ENCODE measurements at regions not wholly inside any gene's neighbourhood (a gene's known extent, or its start where the extent isn't known, plus 50 kb on each side); places are given as distances from the start of the nearest gene placed in this dataset.

GRCh38 chr6:14732844-14733757, 512.8 kb upstream of the JARID2 start:
- CTCF ChIA-PET (ENCODE audit: unreplicated experiment), result no interaction called here
- H4K20me1 ChIP-seq (ENCODE audit: insufficient read depth, low read length), result no peaks in the 10 kb centered on the region
- DNase-seq (ENCODE audit: low spot score), result no peak
- TF ChIP-seq, protein P1, sequence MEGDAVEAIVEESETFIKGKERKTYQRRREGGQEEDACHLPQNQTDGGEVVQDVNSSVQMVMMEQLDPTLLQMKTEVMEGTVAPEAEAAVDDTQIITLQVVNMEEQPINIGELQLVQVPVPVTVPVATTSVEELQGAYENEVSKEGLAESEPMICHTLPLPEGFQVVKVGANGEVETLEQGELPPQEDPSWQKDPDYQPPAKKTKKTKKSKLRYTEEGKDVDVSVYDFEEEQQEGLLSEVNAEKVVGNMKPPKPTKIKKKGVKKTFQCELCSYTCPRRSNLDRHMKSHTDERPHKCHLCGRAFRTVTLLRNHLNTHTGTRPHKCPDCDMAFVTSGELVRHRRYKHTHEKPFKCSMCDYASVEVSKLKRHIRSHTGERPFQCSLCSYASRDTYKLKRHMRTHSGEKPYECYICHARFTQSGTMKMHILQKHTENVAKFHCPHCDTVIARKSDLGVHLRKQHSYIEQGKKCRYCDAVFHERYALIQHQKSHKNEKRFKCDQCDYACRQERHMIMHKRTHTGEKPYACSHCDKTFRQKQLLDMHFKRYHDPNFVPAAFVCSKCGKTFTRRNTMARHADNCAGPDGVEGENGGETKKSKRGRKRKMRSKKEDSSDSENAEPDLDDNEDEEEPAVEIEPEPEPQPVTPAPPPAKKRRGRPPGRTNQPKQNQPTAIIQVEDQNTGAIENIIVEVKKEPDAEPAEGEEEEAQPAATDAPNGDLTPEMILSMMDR (conservative IDR thresholded peaks at IDR 0.05; ENCODE audit: low read length), result no peak
- TF ChIP-seq EZH2phosphoT487 (IDR thresholded peaks at IDR 0.05; ENCODE audit: borderline replicate concordance, low read depth, low read length), result no peak
- no peak overlapping the region for H3K27ac ChIP-seq (ENCODE audit: low read depth, low read length, poor library complexity, severe bottlenecking)
- no peak overlapping the region for H3K4me2 ChIP-seq (ENCODE audit: low read length)
- no TSS peak for BruUV-seq (replicated peaks)
- no peak overlapping the region for H2AFZ ChIP-seq (ENCODE audit: low read length)
- peaks cover 4% of the 10 kb centered on the region; the same call in 1 of the 2 replicates for H3K36me3 ChIP-seq (ENCODE audit: insufficient read depth, low read length)
- H3K4me3 ChIP-seq (ENCODE audit: low read depth, low read length, poor library complexity, severe bottlenecking), result no peak overlapping the region
- no peaks in the 10 kb centered on the region for H3K9me2 ChIP-seq (ENCODE audit: insufficient read depth, low read length)
- H3K4me1 ChIP-seq (ENCODE audit: insufficient read depth, low read length, poor library complexity, severe bottlenecking), result peaks cover 55% of the 10 kb centered on the region
- intact Hi-C loops (cut with micrococcal nuclease; ENCODE audit: unreplicated experiment), result no loop called here
- no peaks in the 10 kb centered on the region for H3K79me2 ChIP-seq (ENCODE audit: insufficient read depth, low read depth, low read length)
- H3K9me3 ChIP-seq (ENCODE audit: low read length), result peaks cover 4% of the 10 kb centered on the region; the same call in 1 of the 2 replicates
- POLR2A ChIA-PET, result no interaction called here

GRCh38 chr6:14734052-14734415, 511.8 kb upstream of the JARID2 start:
- BruUV-seq (replicated peaks), result no TSS peak
- Histone ChIP-seq H2AFZ (ENCODE audit: low read length) (peak overlapping the region; percentile 60; the same call in 1 of the 2 replicates), H3K79me2 (ENCODE audit: insufficient read depth, low read depth, low read length) (no peaks in the 10 kb centered on the region), H3K36me3 (ENCODE audit: insufficient read depth, low read length) (peaks cover 4% of the 10 kb centered on the region; the same call in 1 of the 2 replicates), H3K4me2 (ENCODE audit: low read length) (no peak overlapping the region), H3K9me2 (ENCODE audit: insufficient read depth, low read length) (no peaks in the 10 kb centered on the region), H3K4me1 (ENCODE audit: insufficient read depth, low read length, poor library complexity, severe bottlenecking) (peaks cover 53% of the 10 kb centered on the region), H4K20me1 (ENCODE audit: insufficient read depth, low read length) (no peaks in the 10 kb centered on the region), H3K4me3 (ENCODE audit: low read depth, low read length, poor library complexity, severe bottlenecking) (no peak overlapping the region), H3K9me3 (ENCODE audit: low read length) (peaks cover 4% of the 10 kb centered on the region; the same call in 1 of the 2 replicates), H3K27ac (ENCODE audit: low read depth, low read length, poor library complexity, severe bottlenecking) (no peak overlapping the region)
- CTCF ChIA-PET (ENCODE audit: unreplicated experiment), result no interaction called here
- TF ChIP-seq, protein P1 (conservative IDR thresholded peaks at IDR 0.05; ENCODE audit: low read length), result no peak
- no peak for TF ChIP-seq EZH2phosphoT487 (IDR thresholded peaks at IDR 0.05; ENCODE audit: borderline replicate concordance, low read depth, low read length)
- DNase-seq (ENCODE audit: low spot score), result no peak
- intact Hi-C loops (cut with micrococcal nuclease; ENCODE audit: unreplicated experiment), result no loop called here
- POLR2A ChIA-PET, result interaction anchor here (0.9 kb wide), 1 partner anchor 1397 kb away, joined by 3 read pairs; no protein-coding TSS in a partner anchor
